Esophagus muscularis mucosa (tissue), 4 donors: ENCODE measurements at regions not wholly inside any gene's neighbourhood (a gene's known extent, or its start where the extent isn't known, plus 50 kb on each side); places are given as distances from the start of the nearest gene placed in this dataset.
"Not testable (repeated sequence)": the region's sequence is repeated elsewhere in the genome, so short reads cannot be mapped to it uniquely, and the experiment has no call there.

Source experiments
- DNase-seq: peaks from one replicate; pipeline ENCODE4 v3.0.0-alpha.2; 2017; ENCODE audit errors: extremely low spot score
- H3K27ac ChIP-seq, 4 donors: fragments of 200-600 bp; sonication (generic); replicated peaks in 1 of 4; 1 replicate in 3 of 4; 2 replicates in 1 of 4; pipeline ENCODE4 v1.5.1; 2016 to 2019; ENCODE audit warnings: mild to moderate bottlenecking in 1 of 4
- H3K27me3 ChIP-seq, 4 donors: fragments of 200-600 bp; sonication (generic); one replicate each; pipeline versions ENCODE4 v1.5.1 to v1.6.0; 2016 to 2019
- H3K36me3 ChIP-seq, 4 donors: fragments of 200-600 bp; sonication (generic); one replicate each; pipeline ENCODE4 v1.5.1; 2016 to 2019
- H3K4me1 ChIP-seq, 4 donors: fragments of 200-600 bp; sonication (generic); one replicate each; pipeline ENCODE4 v1.5.1; 2016 to 2019
- H3K4me3 ChIP-seq, 4 donors: fragments of 200-600 bp; sonication (generic); 1 replicate in 2 of 4; 2 replicates in 2 of 4; pipeline ENCODE4 v1.5.1; 2016 to 2019; ENCODE audit warnings: mild to moderate bottlenecking in 4 of 4, moderate library complexity in 1 of 4
- H3K9me3 ChIP-seq, 4 donors: fragments of 200-600 bp; sonication (generic); 1 replicate in 3 of 4; 2 replicates in 1 of 4; pipeline ENCODE4 v1.5.1; 2016 to 2019
- CTCF ChIP-seq, 3 experiments: fragments of 200-600 bp in 2 of 3; fragments of 450-650 bp in 1 of 3; sonication (generic) in 2 of 3; IDR thresholded peaks; one replicate each; pipeline ENCODE4 v1.5.1; 2017 to 2019; ENCODE audit warnings: antibody characterized with exemption in 3 of 3, mild to moderate bottlenecking in 2 of 3, moderate library complexity in 1 of 3
- EP300 ChIP-seq: sonication (generic); formaldehyde crosslinking; IDR thresholded peaks from one replicate; pipeline ENCODE4 v1.6.1; 2017; ENCODE audit warnings: antibody characterized with exemption
- POLR2A ChIP-seq: fragments of 450-650 bp; IDR thresholded peaks from one replicate; pipeline ENCODE4 v1.6.1; 2017; ENCODE audit warnings: antibody characterized with exemption, moderate library complexity, mild to moderate bottlenecking, low read depth
- POLR2AphosphoS5 ChIP-seq, 2 donors: sonication (generic); formaldehyde crosslinking; IDR thresholded peaks; one replicate each; pipeline ENCODE4 v1.6.1; 2017; ENCODE audit warnings: antibody characterized with exemption in 2 of 2
- WGBS: methylation state at CpG from one replicate; pipeline ENCODE4 v1.1.5; 2018; 5-methylcytosine and 5-hydroxymethylcytosine counted together
- intact Hi-C: fragments of 100-400 bp; cut with DNase I; formaldehyde crosslinking; loops from one replicate; pipeline ENCODE4 v1.15.1; 2023

- TF ChIP-seq POLR2A (no peak), EP300 (no peak), POLR2AphosphoS5 (IDR thresholded peaks at IDR 0.05) (no peak), CTCF (IDR thresholded peaks at IDR 0.05) (no peak)
- intact Hi-C loops, result no loop called here
- 82% methylated on average over 5 of the region's 5 CpGs for WGBS
Observed at GRCh38 chr3:160098261-160098908, 109.8 kb downstream of the IL12A start.

DNA sequence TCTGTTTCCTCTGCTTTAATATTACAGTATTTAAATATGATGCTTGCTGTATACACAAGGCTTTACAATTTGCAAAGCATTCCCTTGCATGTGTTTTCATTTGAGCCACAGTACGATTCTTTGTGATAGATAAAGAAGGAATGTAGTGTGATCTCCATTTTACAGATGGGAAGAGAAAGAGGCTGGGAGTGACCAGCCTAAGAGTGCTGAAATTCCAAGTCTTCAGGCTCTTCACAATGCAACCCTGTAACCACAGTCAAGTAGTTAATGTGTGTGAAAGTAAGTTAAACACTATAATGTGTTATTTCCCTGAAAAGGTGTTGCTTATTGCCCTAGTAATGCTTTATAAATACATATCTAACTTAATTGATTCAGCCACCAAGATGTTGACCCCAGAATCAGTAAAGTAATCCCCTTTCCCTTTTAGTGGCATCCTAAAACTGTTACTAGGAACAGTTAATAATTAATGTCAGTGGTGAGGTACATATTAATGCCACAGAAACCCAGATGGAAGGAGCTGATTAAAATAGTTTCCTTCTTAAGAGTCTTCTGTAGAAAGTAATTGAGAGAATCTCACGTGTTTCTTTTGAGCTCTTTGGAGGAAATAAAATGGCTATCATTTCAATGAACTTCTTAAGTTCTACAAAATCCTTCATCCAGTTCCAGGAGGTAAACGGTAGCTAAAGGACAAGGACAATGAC, 110.4 kb downstream of the IL12A start:
- Histone ChIP-seq H3K9me3 (no peaks in the 10 kb centered on the region), H3K27me3 (no peaks in the 10 kb centered on the region), H3K4me1 (no peaks in the 10 kb centered on the region), H3K27ac (no peak overlapping the region), H3K4me3 (no peak overlapping the region), H3K36me3 (no peaks in the 10 kb centered on the region)
- TF ChIP-seq POLR2AphosphoS5 (IDR thresholded peaks at IDR 0.05) (no peak), CTCF (IDR thresholded peaks at IDR 0.05) (no peak), EP300 (no peak), POLR2A (no peak)
- intact Hi-C loops, result no loop called here
- DNase-seq, result no peak
- WGBS, result 63% methylated on average over 3 of the region's 3 CpGs

More at GRCh38 chr3:160098261-160098908, 109.8 kb downstream of the IL12A start:
- no peak for DNase-seq
- no peaks in the 10 kb centered on the region for H3K4me1 ChIP-seq
- H3K4me3 ChIP-seq, result no peak overlapping the region
- no peaks in the 10 kb centered on the region for H3K9me3 ChIP-seq
- H3K27me3 ChIP-seq, result no peaks in the 10 kb centered on the region
- no peak overlapping the region for H3K27ac ChIP-seq
- no peaks in the 10 kb centered on the region for H3K36me3 ChIP-seq

GRCh38 chr3:160099834-160100233, 111.2 kb downstream of the IL12A start:
- H3K36me3 ChIP-seq, result no peaks in the 10 kb centered on the region
- H3K4me3 ChIP-seq, result no peak overlapping the region
- DNase-seq, result no peak
- intact Hi-C loops, result no loop called here
- H3K27ac ChIP-seq, result no peak overlapping the region
- no peaks in the 10 kb centered on the region for H3K4me1 ChIP-seq
- WGBS, result 66% methylated on average over 5 of the region's 5 CpGs
- H3K27me3 ChIP-seq, result no peaks in the 10 kb centered on the region
- TF ChIP-seq EP300, result no peak
- no peak for TF ChIP-seq CTCF (IDR thresholded peaks at IDR 0.05)
- TF ChIP-seq POLR2AphosphoS5 (IDR thresholded peaks at IDR 0.05), result no peak
- no peak for TF ChIP-seq POLR2A
- H3K9me3 ChIP-seq, result no peaks in the 10 kb centered on the region

- WGBS, result 97% methylated on average over 40 of the region's 40 CpGs
- Histone ChIP-seq H3K4me1 (no peaks in the 10 kb centered on the region), H3K36me3 (no peaks in the 10 kb centered on the region), H3K9me3 (no peaks in the 10 kb centered on the region), H3K27me3 (no peaks in the 10 kb centered on the region), H3K27ac (no peak overlapping the region), H3K4me3 (no peak overlapping the region)
- intact Hi-C loops, result no loop called here
- TF ChIP-seq EP300 (no peak), POLR2A (no peak), POLR2AphosphoS5 (IDR thresholded peaks at IDR 0.05) (no peak), CTCF (IDR thresholded peaks at IDR 0.05) (no peak)
- DNase-seq, result peak; percentile 62
Observed at GRCh38 chr3:160100610-160101009, 112.0 kb downstream of the IL12A start.

- H3K4me1 ChIP-seq, H3K4me3 ChIP-seq, H3K9me3 ChIP-seq, intact Hi-C loops, H3K27ac ChIP-seq, H3K27me3 ChIP-seq, H3K36me3 ChIP-seq: not testable (repeated sequence)
- peak; percentile 82 for DNase-seq
- 79% methylated on average over 7 of the region's 7 CpGs for WGBS
Observed at GRCh38 chr3:160102001-160102400, 113.4 kb downstream of the IL12A start.
